ENCODE measurements at regions not wholly inside any gene's neighbourhood (a gene's known extent, or its start where the extent isn't known, plus 50 kb on each side); places are given as distances from the start of the nearest gene placed in this dataset.

DNA sequence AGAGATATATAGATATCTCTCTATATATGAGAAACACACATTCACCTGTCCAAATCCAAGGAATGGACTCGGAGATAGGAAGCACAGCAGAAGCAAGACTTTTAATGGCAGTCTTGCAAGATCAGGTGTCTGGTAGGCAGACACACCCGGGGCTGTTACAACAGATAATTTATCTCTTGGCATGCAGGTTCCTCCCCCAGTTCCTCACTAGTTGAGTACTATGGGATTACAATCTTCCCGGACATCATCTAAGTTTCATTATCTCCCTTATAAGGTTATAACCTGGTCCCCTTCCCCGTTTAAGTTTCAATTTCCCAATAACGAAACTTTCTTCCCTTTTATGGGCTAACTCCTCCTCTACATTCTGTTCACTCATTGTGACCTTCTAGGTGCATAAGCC is 399.3 kb downstream of the PPP1R3A start:
- no peak for TF ChIP-seq EP300 (IDR thresholded peaks at IDR 0.05; ENCODE audit: low read depth)
- TF ChIP-seq, protein P1, sequence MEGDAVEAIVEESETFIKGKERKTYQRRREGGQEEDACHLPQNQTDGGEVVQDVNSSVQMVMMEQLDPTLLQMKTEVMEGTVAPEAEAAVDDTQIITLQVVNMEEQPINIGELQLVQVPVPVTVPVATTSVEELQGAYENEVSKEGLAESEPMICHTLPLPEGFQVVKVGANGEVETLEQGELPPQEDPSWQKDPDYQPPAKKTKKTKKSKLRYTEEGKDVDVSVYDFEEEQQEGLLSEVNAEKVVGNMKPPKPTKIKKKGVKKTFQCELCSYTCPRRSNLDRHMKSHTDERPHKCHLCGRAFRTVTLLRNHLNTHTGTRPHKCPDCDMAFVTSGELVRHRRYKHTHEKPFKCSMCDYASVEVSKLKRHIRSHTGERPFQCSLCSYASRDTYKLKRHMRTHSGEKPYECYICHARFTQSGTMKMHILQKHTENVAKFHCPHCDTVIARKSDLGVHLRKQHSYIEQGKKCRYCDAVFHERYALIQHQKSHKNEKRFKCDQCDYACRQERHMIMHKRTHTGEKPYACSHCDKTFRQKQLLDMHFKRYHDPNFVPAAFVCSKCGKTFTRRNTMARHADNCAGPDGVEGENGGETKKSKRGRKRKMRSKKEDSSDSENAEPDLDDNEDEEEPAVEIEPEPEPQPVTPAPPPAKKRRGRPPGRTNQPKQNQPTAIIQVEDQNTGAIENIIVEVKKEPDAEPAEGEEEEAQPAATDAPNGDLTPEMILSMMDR (IDR thresholded peaks at IDR 0.05): no peak

Measured in transverse colon (tissue), 3 donors.